Ovary (tissue), 7 donors: ENCODE measurements at regions not wholly inside any gene's neighbourhood (a gene's known extent, or its start where the extent isn't known, plus 50 kb on each side); places are given as distances from the start of the nearest gene placed in this dataset.

ENCODE experiments used
- DNase-seq, 5 donors: peaks; one replicate each; pipeline ENCODE4 v3.0.0-alpha.2; 2019 to 2020
- H3K27ac ChIP-seq, 2 donors: fragments of 200-600 bp; one replicate each; pipeline versions ENCODE4 v1.5.1 to v1.8.0; 2019 to 2022
- H3K27me3 ChIP-seq: fragments of 200-600 bp; one replicate; pipeline ENCODE4 v1.8.0; 2022
- H3K36me3 ChIP-seq: fragments of 200-600 bp; sonication (generic); one replicate; pipeline ENCODE4 v1.5.1; 2019
- H3K4me1 ChIP-seq: one replicate; pipeline ENCODE4 v1.8.1; 2013; ENCODE audit warnings: mild to moderate bottlenecking, moderate library complexity; ENCODE audit not compliant: insufficient read depth
- H3K4me3 ChIP-seq: fragments of 200-600 bp; sonication (generic); one replicate; pipeline ENCODE4 v1.5.1; 2017
- H3K9me3 ChIP-seq, 2 donors: fragments of 200-600 bp in 1 of 2; sonication (generic) in 1 of 2; one replicate each; pipeline versions ENCODE4 v1.5.1 to v1.8.1; 2013 to 2019; ENCODE audit warnings: mild to moderate bottlenecking in 1 of 2, moderate library complexity in 1 of 2
- CTCF ChIP-seq, 3 donors: fragments of 450-650 bp in 2 of 3; fragments of 200-600 bp in 1 of 3; IDR thresholded peaks; one replicate each; pipeline versions ENCODE4 v1.5.1 to v1.8.0; 2016 to 2022; ENCODE audit warnings: antibody characterized with exemption in 3 of 3, mild to moderate bottlenecking in 1 of 3
- EP300 ChIP-seq: sonication (generic); formaldehyde crosslinking; IDR thresholded peaks from one replicate; pipeline ENCODE4 v1.6.1; 2017; ENCODE audit warnings: antibody characterized with exemption
- POLR2A ChIP-seq: fragments of 450-650 bp; IDR thresholded peaks from one replicate; pipeline ENCODE4 v1.6.1; 2017; ENCODE audit warnings: antibody characterized with exemption, mild to moderate bottlenecking, moderate library complexity
- WGBS, 3 donors: extraction: QIAGEN DNeasy Blood & Tissue Kit in 1 of 3; methylation state at CpG; one replicate each; pipeline versions ENCODE4 v1.1.5 to v1.1.7; 2013 to 2017; 5-methylcytosine and 5-hydroxymethylcytosine counted together
- intact Hi-C, 4 donors: fragments of 100-400 bp; cut with DNase I; formaldehyde crosslinking; loops; one replicate each; pipeline versions ENCODE4 v1.11.0 to v1.15.1; 2022 to 2023
- donor health status: DM: no; HTN: no; CAD: no; lungs with moderate emphysema.
- donor health status: DM: no; HTN: no; CAD: no.
- donor health status: Bipolar disorder and iron deficiency.
- donor health status: DM: no; HTN: no; CAD: no.
- donor health status: DM: yes; HTN: yes; CAD: no.

- TF ChIP-seq EP300, result no peak
- no peak for TF ChIP-seq POLR2A
- no peak for TF ChIP-seq CTCF (IDR thresholded peaks at IDR 0.05)
- H3K9me3 ChIP-seq, result no peaks in the 10 kb centered on the region
- no peak for DNase-seq
- no peaks in the 10 kb centered on the region for H3K4me1 ChIP-seq
- no peaks in the 10 kb centered on the region for H3K27me3 ChIP-seq
- WGBS, 3 donors, result 81 to 90% (median 81%) methylated on average over 2 of the region's 2 CpGs
- no peak overlapping the region for H3K27ac ChIP-seq
- no peaks in the 10 kb centered on the region for H3K36me3 ChIP-seq
- no peak overlapping the region for H3K4me3 ChIP-seq
- intact Hi-C loops, result no loop called here
These were observed 570.4 kb upstream of the ANKRD30A start for GRCh38 chr10:36555036-36555435.

GRCh38 chr10:36547965-36548364 is 577.4 kb upstream of the ANKRD30A start:
- no peak overlapping the region for H3K27ac ChIP-seq
- no peaks in the 10 kb centered on the region for H3K4me1 ChIP-seq
- H3K27me3 ChIP-seq, result no peaks in the 10 kb centered on the region
- H3K4me3 ChIP-seq, result no peak overlapping the region
- 90 to 94% (median 92%) methylated on average over 2 of the region's 2 CpGs for whole genome bisulfite sequencing, 3 donors
- no peak for TF ChIP-seq EP300
- TF ChIP-seq POLR2A, result no peak
- no peak for TF ChIP-seq CTCF (IDR thresholded peaks at IDR 0.05)
- H3K9me3 ChIP-seq, result no peaks in the 10 kb centered on the region
- no peaks in the 10 kb centered on the region for H3K36me3 ChIP-seq
- no peak for DNase-seq
- intact Hi-C loops, result no loop called here

GRCh38 chr10:36542493-36542892 is 582.9 kb upstream of the ANKRD30A start:
- H3K4me3 ChIP-seq, result no peak overlapping the region
- WGBS, 3 donors, result 15 to 22% (median 21%) methylated on average over 4 of the region's 4 CpGs
- H3K4me1 ChIP-seq, result no peaks in the 10 kb centered on the region
- intact Hi-C loops, result no loop called here
- H3K36me3 ChIP-seq, result no peaks in the 10 kb centered on the region
- H3K27ac ChIP-seq, result no peak overlapping the region
- DNase-seq, result no peak
- no peaks in the 10 kb centered on the region for H3K27me3 ChIP-seq
- no peaks in the 10 kb centered on the region for H3K9me3 ChIP-seq
- no peak for TF ChIP-seq CTCF (IDR thresholded peaks at IDR 0.05)

GRCh38 chr10:36540611-36541010 is 584.8 kb upstream of the ANKRD30A start:
- WGBS, 3 donors, result 84 to 92% (median 88%) methylated on average over 3 of the region's 3 CpGs
- Histone ChIP-seq H3K27me3 (no peaks in the 10 kb centered on the region), H3K9me3 (no peaks in the 10 kb centered on the region), H3K27ac (no peak overlapping the region), H3K4me1 (no peaks in the 10 kb centered on the region), H3K36me3 (no peaks in the 10 kb centered on the region), H3K4me3 (no peak overlapping the region)
- no peak for TF ChIP-seq POLR2A
- TF ChIP-seq CTCF (IDR thresholded peaks at IDR 0.05), result no peak
- no peak for TF ChIP-seq EP300
- intact Hi-C loops, result no loop called here
- no peak for DNase-seq
